SK-N-SH treated with all-trans-retinoic acid at 6 μM for 48 hours (cell line): ENCODE measurements at regions not wholly inside any gene's neighbourhood (a gene's known extent, or its start where the extent isn't known, plus 50 kb on each side); places are given as distances from the start of the nearest gene placed in this dataset.

Source experiments
- ATAC-seq: fragments of 200-7000 bp; cut with Tn5 transposase; 3 replicates; pipeline ENCODE4 v1.9.1; 2020; ENCODE audit warnings: mild to moderate bottlenecking, moderate library complexity
- ARNTL ChIP-seq: fragments of 450-650 bp; formaldehyde crosslinking; IDR thresholded peaks from 2 replicates; pipeline ENCODE4 v1.5.0; 2020; ENCODE audit warnings: low read depth, mild to moderate bottlenecking, moderate library complexity, borderline replicate concordance
- BACH2 ChIP-seq: fragments of 250-450 bp; sonication (Bioruptor Pico); IDR thresholded peaks from 2 replicates; pipeline ENCODE4 v1.9.0; 2021; ENCODE audit warnings: mild to moderate bottlenecking, borderline replicate concordance
- CREB5 ChIP-seq: fragments of 250-450 bp; sonication (Bioruptor Pico); IDR thresholded peaks from 2 replicates; pipeline ENCODE4 v1.5.1; 2020; ENCODE audit warnings: low read depth, mild to moderate bottlenecking, moderate library complexity
- CSDC2 ChIP-seq: fragments of 250-450 bp; sonication (Bioruptor Pico); IDR thresholded peaks from 2 replicates; pipeline ENCODE4 v1.5.0; 2020; ENCODE audit warnings: mild to moderate bottlenecking, moderate library complexity
- ESRRG ChIP-seq: fragments of 250-450 bp; sonication (Bioruptor Pico); IDR thresholded peaks from 2 replicates; pipeline ENCODE4 v1.6.1; 2021; ENCODE audit warnings: mild to moderate bottlenecking
- GLIS3 ChIP-seq: fragments of 250-450 bp; sonication (Bioruptor Pico); IDR thresholded peaks from 2 replicates; pipeline ENCODE4 v1.5.0; 2020; ENCODE audit warnings: mild to moderate bottlenecking, moderate library complexity
- OSR1 ChIP-seq: fragments of 250-450 bp; sonication (Bioruptor Pico); IDR thresholded peaks from 2 replicates; pipeline ENCODE4 v1.8.0; 2022; ENCODE audit warnings: moderate library complexity, mild to moderate bottlenecking, inconsistent platforms
- PATZ1 ChIP-seq: fragments of 250-450 bp; sonication (Bioruptor Pico); IDR thresholded peaks from 2 replicates; pipeline ENCODE4 v1.8.0; 2020; ENCODE audit warnings: mild to moderate bottlenecking, moderate library complexity, borderline replicate concordance
- POU6F1 ChIP-seq: fragments of 250-450 bp; sonication (Bioruptor Pico); IDR thresholded peaks from 2 replicates; pipeline ENCODE4 v1.8.0; 2021; ENCODE audit warnings: low read depth, mild to moderate bottlenecking, moderate library complexity, borderline replicate concordance
- PPARA ChIP-seq: fragments of 250-450 bp; sonication (Bioruptor Pico); IDR thresholded peaks from 2 replicates; pipeline ENCODE4 v1.5.0; 2020; ENCODE audit warnings: mild to moderate bottlenecking, borderline replicate concordance
- RARB ChIP-seq: fragments of 250-450 bp; sonication (Bioruptor Pico); IDR thresholded peaks from 2 replicates; pipeline ENCODE4 v1.8.0; 2021; ENCODE audit warnings: mild to moderate bottlenecking, moderate library complexity
- SNAI2 ChIP-seq: fragments of 250-450 bp; sonication (Bioruptor Pico); IDR thresholded peaks from 2 replicates; pipeline ENCODE4 v1.5.0; 2020; ENCODE audit warnings: mild to moderate bottlenecking, moderate library complexity
- TCF4 ChIP-seq: fragments of 250-450 bp; sonication (Bioruptor Pico); IDR thresholded peaks from 2 replicates; pipeline ENCODE4 v1.8.0; 2021; ENCODE audit warnings: mild to moderate bottlenecking, moderate library complexity, borderline replicate concordance
- TSHZ2 ChIP-seq: fragments of 250-450 bp; sonication (Bioruptor Pico); IDR thresholded peaks from 2 replicates; pipeline ENCODE4 v1.5.0; 2020; ENCODE audit warnings: mild to moderate bottlenecking, moderate library complexity
- ZFP3 ChIP-seq: fragments of 250-450 bp; sonication (Bioruptor Pico); IDR thresholded peaks from 2 replicates; pipeline ENCODE4 v1.5.0; 2020; ENCODE audit warnings: mild to moderate bottlenecking, moderate library complexity
- ZFP30 ChIP-seq: fragments of 450-650 bp; formaldehyde crosslinking; IDR thresholded peaks from 2 replicates; pipeline ENCODE4 v1.5.0; 2022; ENCODE audit warnings: mild to moderate bottlenecking, moderate library complexity
- ZNF70 ChIP-seq: fragments of 450-650 bp; formaldehyde crosslinking; IDR thresholded peaks from 2 replicates; pipeline ENCODE4 v1.5.0; 2020; ENCODE audit warnings: mild to moderate bottlenecking, moderate library complexity
- ZNF8 ChIP-seq: fragments of 450-650 bp; formaldehyde crosslinking; IDR thresholded peaks from 2 replicates; pipeline ENCODE4 v1.5.0; 2020; ENCODE audit warnings: mild to moderate bottlenecking, moderate library complexity

GRCh38 chr16:86714166-86714565 lies 135.8 kb downstream of the FOXL1 start:
- TF ChIP-seq BACH2 (CRISPR knock-in tag) (no peak), SNAI2 (CRISPR knock-in tag) (no peak), ZNF70 (CRISPR knock-in tag) (no peak), POU6F1 (CRISPR knock-in tag) (no peak), ZFP3 (CRISPR knock-in tag) (no peak), RARB (CRISPR knock-in tag) (no peak), GLIS3 (CRISPR knock-in tag) (no peak), TCF4 (CRISPR knock-in tag) (no peak), TSHZ2 (CRISPR knock-in tag) (no peak)
- no peak for ATAC-seq

- no peak for ATAC-seq
- TF ChIP-seq GLIS3 (CRISPR knock-in tag) (no peak), ZFP30 (CRISPR knock-in tag) (no peak), PATZ1 (CRISPR knock-in tag) (no peak), SNAI2 (CRISPR knock-in tag) (no peak), ARNTL (CRISPR knock-in tag) (no peak)
Measured at GRCh38 chr16:86716649-86717048, 138.3 kb downstream of the FOXL1 start.

GRCh38 chr16:86718118-86718517 lies 139.8 kb downstream of the FOXL1 start:
- no peak for ATAC-seq
- TF ChIP-seq PPARA (no peak), CSDC2 (CRISPR knock-in tag) (no peak)

- TF ChIP-seq TSHZ2 (CRISPR knock-in tag) (no peak), ZNF8 (CRISPR knock-in tag) (no peak), OSR1 (CRISPR knock-in tag) (no peak), CREB5 (no peak), ZNF70 (CRISPR knock-in tag) (no peak), ESRRG (no peak)
Measured at GRCh38 chr16:86722970-86723369, 144.6 kb downstream of the FOXL1 start.

More at GRCh38 chr16:86722970-86723369, 144.6 kb downstream of the FOXL1 start:
- no peak for ATAC-seq
